GM19351 (cell line): ENCODE measurements at regions not wholly inside any gene's neighbourhood (a gene's known extent, or its start where the extent isn't known, plus 50 kb on each side); places are given as distances from the start of the nearest gene placed in this dataset.
A peak's percentile ranks its signal among the peaks of the same experiment; 100 is the strongest.
"Not testable (repeated sequence)": the region's sequence is repeated elsewhere in the genome, so short reads cannot be mapped to it uniquely, and the experiment has no call there.

Source experiments
- ATAC-seq: cut with Tn5 transposase; IDR thresholded peaks from one replicate; pipeline ENCODE4 v1.9.1; 2021; ENCODE audit warnings: mild to moderate bottlenecking, moderate library complexity; ENCODE audit not compliant: unreplicated experiment

DNA sequence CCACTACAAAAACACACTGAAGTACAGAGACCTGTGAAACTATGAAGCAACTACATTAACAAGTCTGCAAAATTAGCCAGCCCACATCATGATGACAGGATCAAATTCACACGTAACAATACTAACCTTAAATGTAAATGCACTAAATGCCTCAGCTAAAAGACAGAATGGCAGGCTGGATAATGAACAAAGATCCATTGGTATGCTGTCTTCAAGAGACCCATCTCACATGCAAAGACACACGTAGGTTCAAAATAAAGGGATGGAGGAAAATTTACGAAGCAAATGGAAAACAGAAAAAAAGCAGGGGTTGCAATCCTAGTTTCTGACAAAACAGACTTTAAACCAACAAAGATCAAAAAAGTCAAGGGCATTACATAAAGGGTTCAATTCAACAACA is 120.1 kb upstream of the OSTN start:
- ATAC-seq, result not testable (repeated sequence)

DNA sequence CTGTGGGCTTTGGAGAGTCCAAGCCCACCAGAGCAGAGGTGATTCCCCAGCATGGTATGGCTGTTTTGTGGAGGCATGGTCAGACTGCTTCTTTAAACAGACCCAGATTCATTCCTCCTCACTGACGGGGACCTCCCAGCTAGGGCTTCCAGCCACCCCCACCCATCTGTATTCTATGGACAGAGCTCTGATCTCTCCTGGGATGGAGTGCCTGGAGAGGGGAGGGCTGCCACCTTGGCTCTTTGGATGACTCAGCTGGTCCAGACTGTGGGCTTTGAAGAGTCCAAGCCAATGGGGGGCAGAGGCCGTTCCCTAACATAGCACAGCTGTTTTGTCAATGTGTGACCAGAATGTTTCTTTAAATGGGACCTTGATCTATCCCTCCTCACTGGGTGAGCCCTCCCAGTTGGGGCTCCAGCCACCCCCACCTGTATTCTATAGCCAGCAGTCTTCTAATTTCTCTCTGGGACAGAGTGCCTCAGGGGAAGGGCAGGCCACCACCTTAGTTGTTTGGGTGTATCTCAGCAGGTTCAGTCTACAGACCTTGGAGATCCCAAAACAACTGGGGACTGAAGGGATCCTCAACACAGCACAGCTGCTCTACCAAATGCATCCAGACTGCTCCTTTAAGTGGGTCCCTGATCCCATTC is 122.0 kb upstream of the OSTN start:
- ATAC-seq, result no peak

DNA sequence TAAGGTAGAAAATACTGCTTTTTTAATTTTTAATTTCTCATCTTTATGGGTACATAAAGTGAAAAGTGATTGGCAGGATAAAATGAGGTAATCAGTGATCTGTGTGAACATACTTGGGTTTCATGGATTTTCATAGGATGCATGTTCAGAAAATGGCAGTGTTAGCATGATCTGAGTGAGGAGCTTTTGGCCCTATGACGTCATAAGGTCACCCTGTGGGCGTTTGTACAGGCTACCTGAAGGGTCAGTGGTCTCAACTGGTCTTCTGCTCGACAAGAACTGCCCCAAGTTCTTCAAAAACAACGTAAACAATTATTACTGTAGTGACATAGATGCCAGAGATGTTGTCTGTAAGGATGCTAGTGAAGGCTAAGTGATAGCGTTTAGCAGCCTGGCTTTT is 124.5 kb upstream of the OSTN start:
- ATAC-seq, result no peak

DNA sequence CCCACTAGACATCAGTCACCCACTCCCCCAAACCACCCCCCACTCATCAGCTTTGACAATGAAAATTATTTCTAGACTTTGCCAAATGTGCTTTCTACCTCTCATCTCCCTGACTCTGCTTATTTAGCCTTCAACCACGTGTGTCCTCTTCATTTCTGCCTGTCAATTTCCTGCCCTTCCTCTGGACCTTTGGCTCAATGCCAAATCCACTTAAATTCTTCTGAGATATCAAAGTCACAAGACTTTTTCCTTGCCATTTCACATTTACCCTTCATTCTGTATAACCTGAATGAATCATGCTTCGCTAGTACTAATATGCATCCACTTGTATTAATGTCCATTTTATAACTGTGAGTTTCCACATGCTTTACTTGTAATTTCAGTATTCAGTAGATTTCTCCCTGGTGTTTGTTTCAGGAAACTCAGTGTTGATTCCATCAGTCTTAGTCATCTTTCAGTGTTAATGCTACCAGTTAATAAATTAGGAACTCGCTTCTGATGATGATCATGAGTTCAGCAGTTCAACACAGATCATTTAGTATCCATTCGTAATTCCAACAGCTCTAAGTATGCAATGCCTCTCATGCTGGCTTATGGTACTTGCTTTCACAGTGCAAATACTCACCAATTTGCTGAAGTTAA is 128.2 kb upstream of the OSTN start:
- ATAC-seq, result no peak

DNA sequence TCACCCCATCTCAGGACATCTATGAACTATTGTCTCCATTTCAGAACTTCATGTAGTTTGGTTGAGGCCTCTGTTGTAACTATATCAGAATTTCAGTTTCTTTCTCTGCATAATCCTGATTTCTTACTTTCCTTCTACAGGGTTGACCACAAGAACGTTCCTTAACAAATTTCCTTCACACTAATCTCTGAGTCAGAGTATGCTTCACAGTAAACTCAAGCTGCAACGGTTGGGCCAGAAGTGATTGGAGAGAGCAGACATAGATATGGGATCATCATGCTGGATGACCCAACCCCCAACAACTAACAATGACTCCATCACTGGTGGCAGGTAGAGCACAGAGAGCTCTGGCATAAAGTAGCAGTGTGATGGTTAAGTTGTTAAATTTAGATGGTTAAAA is 128.8 kb upstream of the OSTN start:
- no peak for ATAC-seq

DNA sequence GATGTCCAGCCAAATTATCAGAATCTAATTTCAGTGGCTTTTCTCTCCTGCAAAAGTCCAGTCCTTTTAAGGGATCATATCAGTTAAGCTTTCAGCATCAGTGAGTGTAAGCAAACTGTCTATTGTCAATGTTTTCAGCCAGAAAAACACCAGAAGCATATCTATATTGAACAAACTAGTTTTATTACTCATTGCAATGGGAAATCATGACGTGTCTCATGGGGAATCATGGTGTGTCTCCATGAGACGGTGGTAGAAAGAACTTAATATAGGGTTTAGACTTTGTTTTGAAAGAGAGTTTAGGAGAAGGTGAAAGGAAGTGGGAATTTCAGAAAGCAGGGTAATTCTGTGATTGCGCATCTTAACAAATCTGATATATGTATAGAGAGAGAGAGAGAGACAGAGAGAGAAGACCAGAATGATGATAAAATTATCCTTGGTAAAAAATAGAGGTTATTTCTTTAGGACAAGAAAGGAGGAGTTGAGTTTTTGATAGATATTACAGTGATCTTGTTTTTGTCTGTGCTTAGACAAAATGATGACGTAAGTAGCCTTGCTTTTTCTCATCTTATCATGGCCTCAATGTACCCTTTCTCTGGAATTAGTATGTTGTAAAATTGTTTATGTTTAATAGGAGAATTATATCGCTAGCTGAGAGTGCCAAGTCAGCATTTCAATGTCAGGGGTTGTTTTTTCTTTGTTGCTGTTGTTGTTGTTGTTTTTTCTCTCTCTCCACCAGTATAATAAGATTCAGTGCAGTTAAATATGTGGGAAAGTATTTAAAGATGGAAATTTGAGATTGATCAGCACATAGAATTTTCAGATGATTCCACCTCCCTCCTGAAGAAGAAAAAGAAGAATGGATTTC is 129.9 kb upstream of the OSTN start:
- no peak for ATAC-seq

DNA sequence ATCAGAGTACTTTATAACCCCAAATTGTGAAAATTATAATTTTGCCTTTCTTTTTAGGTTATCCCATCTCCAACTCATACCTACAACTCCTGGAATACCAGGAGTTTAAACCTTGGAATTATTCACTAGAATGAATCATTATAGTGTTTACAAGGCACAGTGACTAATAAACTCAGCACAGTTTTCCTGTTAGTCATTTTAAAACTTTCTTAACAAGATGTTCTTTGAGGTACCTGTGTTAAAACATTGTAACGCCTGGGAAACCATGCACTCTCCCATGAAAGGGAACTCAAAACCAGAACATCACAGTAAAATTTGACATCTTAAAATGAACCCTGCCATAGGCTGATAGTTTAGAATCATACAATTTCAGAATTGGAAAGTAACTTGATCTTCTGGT is 132.4 kb upstream of the OSTN start:
- no peak for ATAC-seq

DNA sequence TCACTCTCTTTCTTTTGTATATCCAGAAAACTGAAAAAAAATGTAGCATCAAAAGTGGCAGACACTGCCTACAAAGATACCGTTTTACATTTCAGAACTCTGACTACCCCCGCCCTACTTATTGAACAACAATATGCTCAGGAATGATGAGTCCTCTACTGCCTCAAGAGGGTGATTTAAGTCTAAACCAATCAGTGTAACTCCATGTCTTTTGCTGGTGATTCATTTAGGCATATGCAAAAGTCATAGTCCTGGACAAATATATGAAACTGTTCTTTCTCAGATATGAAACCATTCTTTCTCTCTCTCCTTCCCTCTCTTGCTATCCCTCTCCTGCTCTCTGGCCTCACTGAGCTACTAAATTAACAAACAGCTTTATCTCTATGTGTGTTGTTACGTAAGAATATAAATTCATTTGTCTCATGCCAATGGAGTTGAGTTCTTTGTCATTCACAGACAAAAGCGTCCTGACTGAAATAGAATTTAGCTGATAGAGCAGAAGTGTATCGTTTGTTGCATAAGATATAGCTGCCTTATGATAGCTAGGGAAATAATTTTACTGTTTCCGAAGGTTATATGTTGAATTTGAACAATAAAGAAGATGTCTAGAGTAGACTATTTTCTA is 133.7 kb upstream of the OSTN start:
- peak; percentile 50 for ATAC-seq

DNA sequence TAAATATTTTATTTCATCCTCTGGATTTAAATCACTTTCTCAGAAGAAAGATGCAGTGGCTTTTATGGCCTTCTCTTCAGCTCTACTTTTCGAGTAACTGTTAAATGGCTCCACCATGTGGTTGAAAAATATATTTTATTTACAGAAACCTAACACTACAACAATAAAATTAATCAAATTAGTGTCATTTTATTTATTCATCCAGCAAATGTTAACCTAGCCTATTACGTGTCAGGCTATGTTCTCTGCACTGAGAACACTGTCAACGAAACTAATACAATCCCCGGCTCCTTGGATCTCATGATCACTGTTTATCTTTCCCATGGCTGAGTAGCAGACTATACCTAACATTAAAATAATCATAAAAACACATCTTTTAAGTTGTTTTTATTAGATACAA is 148.0 kb upstream of the OSTN start:
- peak; percentile 81 for ATAC-seq

DNA sequence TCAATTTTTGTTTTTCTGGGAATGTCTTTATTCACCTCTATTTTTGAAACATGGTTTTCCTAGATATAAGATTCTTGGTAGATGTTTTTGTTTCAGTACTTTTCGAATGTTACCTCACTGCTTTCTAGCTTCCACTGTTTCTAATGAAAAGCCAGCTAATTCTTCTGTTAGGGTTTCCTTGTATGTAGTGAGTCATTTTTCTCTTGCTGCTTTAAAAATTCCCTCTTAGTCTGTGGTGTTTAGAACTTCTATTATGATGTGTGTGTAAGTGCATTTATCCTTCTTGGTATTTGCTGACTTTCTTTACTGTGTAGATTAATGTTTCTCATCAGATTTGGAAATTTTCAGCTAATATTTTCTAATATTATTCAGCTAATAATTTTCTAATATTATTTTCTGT is 151.1 kb upstream of the OSTN start:
- ATAC-seq, result no peak

DNA sequence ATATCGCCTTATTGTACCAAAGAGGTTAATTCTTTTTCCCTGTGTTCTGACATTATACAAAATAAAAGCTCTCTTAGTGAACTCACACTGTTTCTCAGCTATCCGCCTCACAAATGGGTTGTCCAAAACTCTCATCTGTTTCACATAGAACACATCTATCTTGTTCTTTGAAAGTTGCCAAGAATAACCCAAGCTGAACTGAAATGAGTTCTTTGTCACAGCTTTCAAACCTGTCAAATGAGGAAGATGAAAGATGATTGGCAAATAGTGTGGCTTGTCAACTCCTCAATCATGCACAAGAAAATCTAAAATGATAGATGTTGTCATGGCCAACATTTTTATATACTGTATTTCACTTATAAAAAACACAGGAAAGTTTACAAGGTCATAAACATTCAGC is 168.1 kb upstream of the OSTN start:
- no peak for ATAC-seq

DNA sequence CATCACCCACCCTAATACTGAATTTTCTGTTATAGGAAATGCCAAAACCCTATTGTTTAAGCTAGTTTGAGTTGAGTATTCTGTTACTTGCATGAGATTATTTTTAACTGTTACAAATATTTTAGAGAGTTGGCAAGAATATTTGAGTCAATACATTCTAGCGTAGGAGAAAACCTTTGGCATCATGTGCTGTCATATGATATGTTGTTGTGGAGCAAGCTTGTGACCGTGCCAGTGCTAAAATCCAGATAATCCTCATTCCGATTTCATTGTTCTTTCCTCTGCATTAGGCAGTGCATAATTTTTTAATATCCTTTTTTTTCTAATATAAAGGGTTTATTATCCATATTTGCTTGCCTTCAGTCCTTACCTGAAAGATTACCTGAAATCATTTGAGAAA is 168.0 kb upstream of the GMNC start:
- ATAC-seq, result no peak

DNA sequence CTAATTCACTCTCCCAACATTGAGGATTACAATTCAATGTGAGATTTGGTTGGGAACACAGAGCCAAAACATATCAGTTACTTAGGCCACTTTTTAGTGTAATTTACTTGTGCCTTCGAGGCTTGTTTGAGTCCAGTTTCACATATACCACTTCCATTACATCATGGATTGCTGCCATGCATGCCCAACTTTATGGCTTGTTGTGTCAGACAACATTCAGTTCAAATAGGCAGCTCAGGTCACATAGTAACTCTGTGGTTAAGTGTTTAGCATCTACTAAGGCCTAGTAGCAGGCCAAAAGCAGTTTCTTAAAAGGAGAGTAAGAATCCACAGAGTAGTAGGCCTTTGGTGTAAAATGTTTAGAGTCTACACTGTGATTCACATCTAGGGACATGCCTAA is 164.3 kb upstream of the GMNC start:
- no peak for ATAC-seq

DNA sequence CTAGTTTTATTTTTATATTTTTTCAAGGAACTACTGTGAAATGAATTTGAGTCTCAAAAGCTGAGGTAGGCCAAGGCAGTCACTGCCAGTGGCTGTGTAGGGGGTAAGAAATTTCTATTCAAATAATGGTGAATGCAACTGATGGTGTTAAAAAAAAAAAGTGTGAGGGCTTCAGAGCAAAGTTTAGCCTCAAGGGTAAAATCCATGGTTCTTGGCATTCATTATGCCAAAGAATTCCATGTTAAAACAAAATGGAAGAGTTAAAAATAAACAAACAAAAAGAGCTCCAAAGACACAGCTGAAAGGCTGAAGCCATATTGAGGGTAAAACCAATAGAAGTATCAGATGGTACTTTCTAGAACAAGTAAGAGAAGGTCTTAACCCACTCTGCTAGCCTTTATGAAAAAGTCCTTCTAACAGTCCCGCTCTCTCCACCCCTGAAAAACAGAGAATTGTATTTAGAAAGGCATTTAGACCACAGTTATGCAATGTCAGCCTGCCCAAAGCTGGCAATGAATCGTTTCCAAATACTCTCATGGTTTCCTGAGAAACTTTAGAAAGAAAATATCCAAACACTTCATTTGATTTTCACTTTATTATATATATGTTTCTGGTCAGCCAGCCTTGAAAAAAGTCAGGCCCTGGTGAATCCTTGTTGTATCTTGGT is 158.4 kb upstream of the GMNC start:
- ATAC-seq, result no peak

DNA sequence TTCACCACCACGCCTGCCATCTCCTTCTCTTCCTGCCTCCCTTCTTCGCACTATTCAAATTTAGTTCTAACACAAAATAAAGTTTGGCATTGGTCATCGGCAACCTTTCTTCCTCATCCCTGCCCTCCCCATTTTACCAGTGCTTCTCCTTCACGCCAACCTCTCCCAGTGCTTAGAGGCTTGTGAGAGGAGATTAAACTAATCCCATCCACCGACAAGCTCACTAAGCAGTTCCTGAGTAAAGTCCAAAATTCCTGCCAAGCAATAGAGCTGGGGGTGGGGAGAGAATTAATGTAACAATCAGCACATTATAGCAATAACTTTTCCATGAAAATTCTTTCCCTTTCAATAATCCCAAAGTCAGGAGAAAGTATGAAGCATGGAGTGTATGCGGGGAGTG is 157.4 kb upstream of the GMNC start:
- ATAC-seq, result no peak

DNA sequence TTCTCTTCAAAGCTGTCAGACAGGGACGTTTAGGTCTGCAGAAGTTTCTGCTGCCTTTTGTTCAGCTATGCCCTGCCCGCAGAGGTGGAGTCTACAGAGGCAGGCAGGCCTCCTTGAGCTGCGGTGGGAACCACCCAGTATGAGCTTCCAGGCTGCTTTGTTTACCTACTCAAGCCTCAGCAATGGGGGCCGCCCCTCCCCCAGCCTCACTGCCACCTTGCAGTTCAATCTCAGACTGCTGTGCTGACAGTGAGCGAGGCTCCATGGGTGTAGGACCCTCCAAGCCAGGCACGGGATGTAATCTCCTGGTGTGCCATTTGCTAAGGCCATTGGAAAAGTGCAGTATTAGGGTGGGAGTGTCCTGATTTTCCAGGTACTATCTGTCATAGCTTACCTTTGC is 153.5 kb upstream of the GMNC start:
- not testable (repeated sequence) for ATAC-seq

DNA sequence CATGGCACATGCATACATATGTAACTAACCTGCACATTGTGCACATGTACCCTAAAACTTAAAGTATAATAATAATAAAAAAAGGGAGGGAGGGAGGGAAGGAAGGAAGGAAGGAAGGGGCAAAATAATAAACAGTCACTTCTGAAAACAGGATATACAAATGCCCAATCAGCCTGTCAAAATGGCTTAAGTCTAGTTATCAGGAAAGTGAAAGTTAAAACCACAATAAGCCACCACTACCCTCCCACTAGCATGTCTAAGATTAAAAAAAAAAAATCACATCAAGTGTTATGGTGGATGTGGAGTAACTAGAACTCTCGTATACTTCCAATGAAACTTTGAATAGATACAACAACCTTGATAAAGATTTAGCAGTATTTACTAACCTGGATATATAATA is 145.6 kb upstream of the GMNC start:
- ATAC-seq, result peak; percentile 53

DNA sequence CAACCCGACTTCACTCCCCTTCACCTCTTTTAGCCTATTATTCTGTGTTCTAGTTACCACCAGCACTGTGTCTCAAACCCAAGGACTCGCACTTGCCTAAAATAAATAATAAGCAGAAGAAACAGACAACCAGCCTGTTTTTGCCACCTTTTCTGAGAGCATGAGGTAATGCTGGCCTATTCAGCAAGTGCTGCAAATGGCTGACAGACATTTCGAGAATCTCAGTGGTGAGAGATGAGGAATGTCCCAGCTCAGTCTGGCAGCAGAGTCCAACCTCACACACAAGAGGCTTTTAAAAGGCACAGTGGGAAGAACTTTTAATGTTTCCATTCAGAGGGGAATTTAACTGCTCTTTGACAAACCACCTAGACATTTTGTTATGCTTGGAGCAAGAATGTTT is 143.3 kb upstream of the GMNC start:
- ATAC-seq, result peak; percentile 81

DNA sequence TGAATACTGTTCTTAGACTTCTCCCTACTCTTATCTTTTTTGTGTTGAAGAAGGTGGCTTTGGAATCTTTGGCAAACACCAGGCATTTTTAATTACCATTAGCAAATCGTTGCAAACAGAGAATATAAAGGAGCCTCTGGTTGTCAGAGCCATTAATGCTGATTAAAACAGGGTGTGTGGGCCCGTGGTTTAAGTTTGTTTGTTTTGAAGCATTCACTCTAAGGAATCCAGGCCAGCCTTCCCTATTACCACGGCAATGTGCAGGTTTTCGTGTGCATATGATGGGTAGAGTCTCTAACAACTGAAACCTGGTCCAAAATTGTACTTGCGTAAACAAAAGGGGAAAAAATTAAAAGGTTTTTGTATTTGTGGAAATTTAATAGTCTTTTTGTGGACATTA is 141.2 kb upstream of the GMNC start:
- no peak for ATAC-seq

DNA sequence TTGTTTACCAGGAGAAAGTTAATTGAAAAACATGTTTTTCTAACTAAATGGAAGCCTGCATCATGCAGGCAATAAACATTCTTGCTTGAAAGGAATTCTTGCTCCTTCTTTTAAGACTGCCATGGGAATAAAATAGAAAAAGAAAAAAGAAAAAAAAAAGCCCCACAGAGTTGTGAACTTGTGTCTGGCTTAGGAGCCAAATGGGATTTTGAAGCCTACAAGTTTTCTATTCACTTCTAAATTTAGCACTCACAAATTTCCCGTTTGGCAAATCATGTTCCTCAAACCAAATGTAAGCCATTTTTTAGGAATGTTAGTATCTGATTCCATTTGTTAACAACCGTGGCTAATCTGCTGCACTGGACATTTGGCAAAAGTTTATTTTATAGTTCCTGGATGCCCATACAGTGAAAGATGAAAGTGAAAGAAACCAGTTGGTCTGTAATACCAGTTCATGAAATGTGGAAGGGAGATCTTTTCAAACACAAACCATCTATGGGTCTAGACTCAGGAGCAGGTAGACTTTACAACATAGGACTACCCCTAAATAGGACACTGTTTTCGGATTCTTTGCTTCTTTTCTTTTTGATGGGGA is 133.8 kb upstream of the GMNC start:
- no peak for ATAC-seq

DNA sequence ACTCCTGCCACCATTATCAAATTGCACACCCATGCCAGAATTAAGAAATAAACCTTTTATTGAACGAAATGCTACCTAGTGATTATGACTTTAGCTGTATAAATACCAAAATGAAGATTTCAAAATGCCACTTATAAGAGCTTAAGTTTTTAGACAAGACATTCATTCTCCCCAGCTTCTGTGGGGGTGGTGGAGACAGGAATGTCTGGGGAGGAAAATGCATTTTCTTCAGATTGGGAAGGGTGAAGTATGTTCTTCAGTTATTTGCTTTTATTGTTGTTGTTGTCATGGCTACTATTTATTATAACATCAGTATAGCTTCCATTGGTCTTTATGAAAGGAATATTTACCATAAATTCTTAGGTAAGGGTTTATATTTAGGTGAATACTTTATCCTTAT is 132.7 kb upstream of the GMNC start:
- no peak for ATAC-seq
